ENCODE measurements at regions not wholly inside any gene's neighbourhood (a gene's known extent, or its start where the extent isn't known, plus 50 kb on each side); places are given as distances from the start of the nearest gene placed in this dataset.

- H4K20me1 ChIP-seq (ENCODE audit: insufficient read depth, low read length): no peaks in the 10 kb centered on the region
- no peaks in the 10 kb centered on the region for H3K36me3 ChIP-seq (ENCODE audit: insufficient read depth, low read length)
- no peaks in the 10 kb centered on the region for H3K9me2 ChIP-seq (ENCODE audit: low read depth, low read length)
- no peak overlapping the region for H3K9ac ChIP-seq (ENCODE audit: low read length)
- no peaks in the 10 kb centered on the region for H3K79me2 ChIP-seq (ENCODE audit: insufficient read depth, low read length)
- no peaks in the 10 kb centered on the region for H3K4me1 ChIP-seq (ENCODE audit: insufficient read depth, low read length, severe bottlenecking)
- H3K4me3 ChIP-seq (ENCODE audit: low read depth, low read length, poor library complexity, severe bottlenecking): no peak overlapping the region
- H3F3A ChIP-seq (ENCODE audit: insufficient read depth, low read length): no peaks in the 10 kb centered on the region
- H3K4me2 ChIP-seq (ENCODE audit: low read length): no peak overlapping the region
- H3K27ac ChIP-seq (ENCODE audit: low read depth, low read length, poor library complexity, severe bottlenecking): no peak overlapping the region
- H3K27me3 ChIP-seq (ENCODE audit: insufficient read depth, low read length): no peaks in the 10 kb centered on the region
- TF ChIP-seq EZH2 (IDR thresholded peaks at IDR 0.05; ENCODE audit: borderline replicate concordance, low read length) (no peak), CTCF (IDR thresholded peaks at IDR 0.05; ENCODE audit: low read length) (no peak)
- H2AFZ ChIP-seq (ENCODE audit: low read length): no peak overlapping the region
- no peaks in the 10 kb centered on the region for H3K9me3 ChIP-seq (ENCODE audit: low read length)
These were observed 182.4 kb downstream of the TLR4 start for GRCh38 chr9:117886616-117887015.

- no peak overlapping the region for H2AFZ ChIP-seq (ENCODE audit: low read length)
- no peaks in the 10 kb centered on the region for H3K27me3 ChIP-seq (ENCODE audit: insufficient read depth, low read length)
- H3K4me2 ChIP-seq (ENCODE audit: low read length): no peak overlapping the region
- no peak overlapping the region for H3K4me3 ChIP-seq (ENCODE audit: low read depth, low read length, poor library complexity, severe bottlenecking)
- H3K36me3 ChIP-seq (ENCODE audit: insufficient read depth, low read length): no peaks in the 10 kb centered on the region
- no peaks in the 10 kb centered on the region for H3K9me2 ChIP-seq (ENCODE audit: low read depth, low read length)
- H3F3A ChIP-seq (ENCODE audit: insufficient read depth, low read length): no peaks in the 10 kb centered on the region
- TF ChIP-seq EZH2 (IDR thresholded peaks at IDR 0.05; ENCODE audit: borderline replicate concordance, low read length) (no peak), CTCF (IDR thresholded peaks at IDR 0.05; ENCODE audit: low read length) (no peak)
- no peaks in the 10 kb centered on the region for H3K9me3 ChIP-seq (ENCODE audit: low read length)
- no peaks in the 10 kb centered on the region for H3K4me1 ChIP-seq (ENCODE audit: insufficient read depth, low read length, severe bottlenecking)
- H3K9ac ChIP-seq (ENCODE audit: low read length): no peak overlapping the region
- H3K27ac ChIP-seq (ENCODE audit: low read depth, low read length, poor library complexity, severe bottlenecking): no peak overlapping the region
- H4K20me1 ChIP-seq (ENCODE audit: insufficient read depth, low read length): no peaks in the 10 kb centered on the region
- no peaks in the 10 kb centered on the region for H3K79me2 ChIP-seq (ENCODE audit: insufficient read depth, low read length)
These were observed 183.2 kb downstream of the TLR4 start for GRCh38 chr9:117887383-117887782.

- Histone ChIP-seq H3K36me3 (ENCODE audit: insufficient read depth, low read length) (no peaks in the 10 kb centered on the region), H3K4me2 (ENCODE audit: low read length) (no peak overlapping the region), H3F3A (ENCODE audit: insufficient read depth, low read length) (no peaks in the 10 kb centered on the region), H3K9ac (ENCODE audit: low read length) (no peak overlapping the region), H3K4me3 (ENCODE audit: low read depth, low read length, poor library complexity, severe bottlenecking) (no peak overlapping the region), H3K27me3 (ENCODE audit: insufficient read depth, low read length) (no peaks in the 10 kb centered on the region), H2AFZ (ENCODE audit: low read length) (no peak overlapping the region), H3K4me1 (ENCODE audit: insufficient read depth, low read length, severe bottlenecking) (no peaks in the 10 kb centered on the region), H3K27ac (ENCODE audit: low read depth, low read length, poor library complexity, severe bottlenecking) (no peak overlapping the region), H3K9me2 (ENCODE audit: low read depth, low read length) (no peaks in the 10 kb centered on the region), H3K9me3 (ENCODE audit: low read length) (no peaks in the 10 kb centered on the region), H4K20me1 (ENCODE audit: insufficient read depth, low read length) (no peaks in the 10 kb centered on the region), H3K79me2 (ENCODE audit: insufficient read depth, low read length) (no peaks in the 10 kb centered on the region)
- no peak for TF ChIP-seq CTCF (IDR thresholded peaks at IDR 0.05; ENCODE audit: low read length)
- TF ChIP-seq EZH2 (IDR thresholded peaks at IDR 0.05; ENCODE audit: borderline replicate concordance, low read length): no peak
These were observed 183.7 kb downstream of the TLR4 start for GRCh38 chr9:117887941-117888340.

All from OCI-LY1 (cell line).